ENCODE measurements at regions not wholly inside any gene's neighbourhood (a gene's known extent, or its start where the extent isn't known, plus 50 kb on each side); places are given as distances from the start of the nearest gene placed in this dataset.
"Not testable (repeated sequence)": the region's sequence is repeated elsewhere in the genome, so short reads cannot be mapped to it uniquely, and the experiment has no call there.

DNA sequence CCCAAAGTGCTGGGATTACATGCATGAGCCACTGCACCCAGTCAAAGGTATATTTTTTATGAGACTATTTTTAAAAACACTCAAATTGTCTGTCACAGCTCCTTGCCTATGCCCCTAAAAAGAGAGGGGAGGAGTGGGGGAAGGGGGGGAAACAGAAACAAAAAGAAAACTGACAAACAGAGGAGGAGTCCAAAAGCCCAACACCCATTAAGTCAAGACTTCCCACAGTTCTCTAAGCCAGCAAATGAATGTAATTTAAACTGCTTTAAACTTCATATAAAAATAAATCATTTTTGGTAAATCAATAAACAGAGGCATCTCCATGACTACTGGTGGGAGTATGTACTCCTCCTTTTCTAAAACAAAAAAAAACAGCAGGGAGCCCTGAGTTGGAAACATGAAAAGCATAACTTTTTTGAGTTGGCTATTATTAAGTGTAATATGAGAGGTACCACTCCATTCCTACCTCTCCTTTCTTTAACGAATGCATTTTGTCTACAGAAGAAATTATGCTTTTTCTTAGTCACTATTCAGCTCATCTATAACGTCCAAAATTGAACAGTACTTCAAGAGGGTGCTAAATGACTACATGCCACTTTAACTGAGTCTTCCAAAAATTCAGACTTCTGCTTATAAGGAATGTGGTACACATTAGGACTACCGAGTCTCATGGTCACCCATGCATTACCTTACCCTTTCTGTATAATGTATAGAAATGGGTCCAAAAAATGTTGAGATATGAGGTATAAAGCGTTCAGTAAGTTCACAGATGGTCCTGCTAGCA, 119.0 kb upstream of the PRSS16 start:
- TF ChIP-seq SPI1 (IDR thresholded peaks at IDR 0.05; ENCODE audit: low read depth, low read length) (no peak), POLR2AphosphoS5 (IDR thresholded peaks at IDR 0.05; ENCODE audit: low read depth, low read length) (no peak), POLR2A (IDR thresholded peaks at IDR 0.05; ENCODE audit: low read depth, low read length) (no peak), TAF1 (IDR thresholded peaks at IDR 0.05; ENCODE audit: low read depth, low read length) (no peak), POU2F2 (IDR thresholded peaks at IDR 0.05; ENCODE audit: low read depth, low read length) (no peak), PAX5 (IDR thresholded peaks at IDR 0.05; ENCODE audit: insufficient read depth, low read length, severe bottlenecking) (no peak)
- FAIRE-seq (peak; percentile 28), DNase-seq (ENCODE audit: insufficient read length, low spot score) (no peak)

DNA sequence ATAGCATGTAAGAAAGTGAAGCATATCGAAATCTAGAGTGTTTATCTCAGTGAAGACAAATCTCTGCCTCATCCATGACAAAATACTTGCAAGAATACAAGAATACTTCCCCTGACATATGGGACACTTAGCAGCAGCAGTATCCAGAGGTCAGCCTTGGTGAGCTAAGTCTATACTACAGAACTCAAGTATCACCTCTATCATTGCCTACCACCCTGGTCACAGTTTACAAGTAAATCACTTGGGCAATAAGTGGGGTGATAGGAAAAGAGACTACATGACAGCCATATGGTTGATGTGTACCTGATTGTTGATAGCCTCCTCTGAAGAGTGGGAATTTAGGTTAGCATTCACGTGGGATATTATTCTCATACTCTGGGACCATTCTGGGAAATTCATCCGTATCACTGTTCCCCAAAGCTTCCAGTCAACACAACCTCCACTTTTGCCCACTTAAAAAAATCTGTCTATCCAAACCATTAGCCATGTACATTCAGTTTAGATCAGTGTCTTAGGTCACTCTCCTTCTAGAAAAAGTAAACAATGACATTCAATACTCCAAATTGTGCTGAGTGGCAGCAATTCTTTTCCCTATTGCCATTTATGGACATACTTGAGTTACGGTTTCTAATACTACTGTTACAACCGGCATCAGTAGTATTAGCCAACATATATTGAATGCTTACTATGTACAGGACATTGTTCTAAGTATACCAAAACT, 118.2 kb upstream of the PRSS16 start:
- DNase-seq (ENCODE audit: insufficient read length, low spot score) (no peak), FAIRE-seq (peak; percentile 54)

DNA sequence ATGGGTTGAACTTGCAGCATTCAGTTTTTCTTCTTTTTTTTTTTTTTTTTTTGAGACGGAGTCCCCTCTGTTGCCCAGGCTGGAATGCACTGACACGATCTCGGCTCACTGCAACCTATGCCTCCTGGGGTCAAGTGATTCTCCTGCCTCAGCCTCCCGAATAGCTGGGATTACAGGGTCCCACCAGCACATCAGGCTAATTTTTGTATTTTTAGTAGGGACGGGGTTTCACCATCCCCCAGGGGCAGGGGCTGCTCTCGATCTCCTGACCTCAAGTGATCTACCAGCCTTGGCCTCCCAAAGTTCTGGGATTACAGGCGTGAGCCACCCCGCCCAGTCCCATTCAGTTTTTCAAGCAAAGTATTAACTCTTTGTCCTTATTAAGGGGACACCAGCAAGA, 117.6 kb upstream of the PRSS16 start:
- no peak for DNase-seq (ENCODE audit: insufficient read length, low spot score)
- no peak for FAIRE-seq
- TF ChIP-seq POLR2AphosphoS5 (IDR thresholded peaks at IDR 0.05; ENCODE audit: low read depth, low read length): no peak
- TF ChIP-seq POU2F2 (IDR thresholded peaks at IDR 0.05; ENCODE audit: low read depth, low read length): no peak

More for the DNA sequence above, 118.2 kb upstream of the PRSS16 start:
- TF ChIP-seq SPI1 (IDR thresholded peaks at IDR 0.05; ENCODE audit: low read depth, low read length): no peak
- no peak for TF ChIP-seq POLR2A (IDR thresholded peaks at IDR 0.05; ENCODE audit: low read depth, low read length)
- no peak for TF ChIP-seq PAX5 (IDR thresholded peaks at IDR 0.05; ENCODE audit: insufficient read depth, low read length, severe bottlenecking)
- no peak for TF ChIP-seq POU2F2 (IDR thresholded peaks at IDR 0.05; ENCODE audit: low read depth, low read length)
- TF ChIP-seq POLR2AphosphoS5 (IDR thresholded peaks at IDR 0.05; ENCODE audit: low read depth, low read length): no peak
- TF ChIP-seq TAF1 (IDR thresholded peaks at IDR 0.05; ENCODE audit: low read depth, low read length): no peak

DNA sequence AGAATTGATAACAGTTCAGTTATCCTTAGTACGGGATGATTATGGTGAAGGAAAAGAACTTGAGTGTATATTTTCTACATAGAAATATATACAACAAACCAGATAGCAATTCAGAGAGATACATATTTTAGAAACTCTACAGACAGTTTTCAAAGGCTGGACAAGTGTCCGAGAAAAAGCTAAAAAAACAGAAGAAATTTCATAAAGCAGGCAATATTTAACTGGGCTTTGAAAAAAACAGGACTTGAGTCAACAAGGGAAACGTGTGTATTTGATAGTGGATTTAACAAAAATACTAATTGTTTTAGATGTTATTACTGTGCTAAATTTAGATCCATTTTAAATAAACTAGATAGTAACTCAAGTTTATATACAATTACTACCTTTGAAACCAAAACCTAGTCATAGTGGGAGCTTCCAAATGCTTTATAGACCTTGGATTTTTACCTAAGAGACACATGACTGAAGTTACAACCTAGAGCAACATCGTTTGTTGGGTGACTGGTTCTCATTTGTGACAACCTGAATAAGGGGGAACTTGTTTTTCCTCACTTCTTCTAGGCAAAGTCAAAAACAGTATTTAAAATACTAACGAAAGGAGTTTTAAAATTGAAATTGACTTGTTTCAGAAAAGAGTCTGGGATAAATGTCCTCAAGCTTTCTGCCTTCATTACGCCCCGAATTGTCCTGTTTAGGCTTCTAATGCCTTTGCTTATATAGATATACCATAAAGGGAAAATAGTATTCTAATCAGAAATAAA, 116.7 kb upstream of the PRSS16 start:
- TF ChIP-seq SPI1 (IDR thresholded peaks at IDR 0.05; ENCODE audit: low read depth, low read length): no peak
- no peak for TF ChIP-seq POLR2AphosphoS5 (IDR thresholded peaks at IDR 0.05; ENCODE audit: low read depth, low read length)
- no peak for TF ChIP-seq PAX5 (IDR thresholded peaks at IDR 0.05; ENCODE audit: insufficient read depth, low read length, severe bottlenecking)
- no peak for TF ChIP-seq TAF1 (IDR thresholded peaks at IDR 0.05; ENCODE audit: low read depth, low read length)
- no peak for DNase-seq (ENCODE audit: insufficient read length, low spot score)
- FAIRE-seq: no peak

GRCh38 chr6:27132282-27132531, 115.3 kb upstream of the PRSS16 start:
- not testable (repeated sequence) for DNase-seq (ENCODE audit: insufficient read length, low spot score); FAIRE-seq
- TF ChIP-seq POLR2A (IDR thresholded peaks at IDR 0.05; ENCODE audit: low read depth, low read length): peak; percentile 92
- TF ChIP-seq POLR2AphosphoS5 (IDR thresholded peaks at IDR 0.05; ENCODE audit: low read depth, low read length): peak; percentile 91

DNA sequence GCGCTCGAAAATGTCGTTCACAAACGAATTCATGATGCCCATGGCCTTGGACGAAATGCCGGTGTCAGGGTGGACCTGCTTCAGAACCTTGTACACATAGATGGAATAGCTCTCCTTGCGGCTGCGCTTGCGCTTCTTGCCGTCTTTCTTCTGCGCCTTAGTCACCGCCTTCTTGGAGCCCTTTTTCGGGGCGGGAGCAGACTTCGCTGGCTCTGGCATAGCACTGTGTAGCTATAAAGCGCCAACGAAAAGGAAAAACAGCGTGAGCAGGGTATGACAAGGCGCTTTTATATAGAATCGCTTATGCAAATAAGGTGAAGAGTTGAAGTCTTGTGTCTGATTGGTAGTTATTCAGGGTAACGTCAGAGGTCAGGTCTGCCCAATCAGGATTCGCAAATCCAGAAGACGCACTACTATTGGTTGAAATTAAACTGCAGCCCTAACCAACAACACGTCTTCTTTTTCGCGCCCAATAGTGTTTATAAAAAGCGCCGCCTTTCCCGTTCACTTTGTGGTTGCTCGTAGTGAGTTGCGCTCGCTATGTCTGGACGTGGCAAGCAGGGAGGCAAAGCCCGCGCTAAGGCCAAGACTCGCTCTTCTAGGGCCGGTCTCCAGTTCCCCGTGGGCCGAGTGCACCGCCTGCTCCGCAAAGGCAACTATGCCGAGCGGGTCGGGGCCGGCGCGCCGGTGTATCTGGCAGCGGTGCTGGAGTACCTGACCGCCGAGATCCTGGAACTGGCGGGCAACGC, 114.8 kb upstream of the PRSS16 start:
- DNase-seq (ENCODE audit: insufficient read length, low spot score) (peak; percentile 55), FAIRE-seq (peak; percentile 91)
- TF ChIP-seq TAF1 (IDR thresholded peaks at IDR 0.05; ENCODE audit: low read depth, low read length) (peak; percentile 85), POU2F2 (IDR thresholded peaks at IDR 0.05; ENCODE audit: low read depth, low read length) (peak; percentile 96), PAX5 (IDR thresholded peaks at IDR 0.05; ENCODE audit: insufficient read depth, low read length, severe bottlenecking) (no peak), POLR2AphosphoS5 (IDR thresholded peaks at IDR 0.05; ENCODE audit: low read depth, low read length) (peak; percentile 93), SPI1 (IDR thresholded peaks at IDR 0.05; ENCODE audit: low read depth, low read length) (no peak), POLR2A (IDR thresholded peaks at IDR 0.05; ENCODE audit: low read depth, low read length) (peak; percentile 95)

DNA sequence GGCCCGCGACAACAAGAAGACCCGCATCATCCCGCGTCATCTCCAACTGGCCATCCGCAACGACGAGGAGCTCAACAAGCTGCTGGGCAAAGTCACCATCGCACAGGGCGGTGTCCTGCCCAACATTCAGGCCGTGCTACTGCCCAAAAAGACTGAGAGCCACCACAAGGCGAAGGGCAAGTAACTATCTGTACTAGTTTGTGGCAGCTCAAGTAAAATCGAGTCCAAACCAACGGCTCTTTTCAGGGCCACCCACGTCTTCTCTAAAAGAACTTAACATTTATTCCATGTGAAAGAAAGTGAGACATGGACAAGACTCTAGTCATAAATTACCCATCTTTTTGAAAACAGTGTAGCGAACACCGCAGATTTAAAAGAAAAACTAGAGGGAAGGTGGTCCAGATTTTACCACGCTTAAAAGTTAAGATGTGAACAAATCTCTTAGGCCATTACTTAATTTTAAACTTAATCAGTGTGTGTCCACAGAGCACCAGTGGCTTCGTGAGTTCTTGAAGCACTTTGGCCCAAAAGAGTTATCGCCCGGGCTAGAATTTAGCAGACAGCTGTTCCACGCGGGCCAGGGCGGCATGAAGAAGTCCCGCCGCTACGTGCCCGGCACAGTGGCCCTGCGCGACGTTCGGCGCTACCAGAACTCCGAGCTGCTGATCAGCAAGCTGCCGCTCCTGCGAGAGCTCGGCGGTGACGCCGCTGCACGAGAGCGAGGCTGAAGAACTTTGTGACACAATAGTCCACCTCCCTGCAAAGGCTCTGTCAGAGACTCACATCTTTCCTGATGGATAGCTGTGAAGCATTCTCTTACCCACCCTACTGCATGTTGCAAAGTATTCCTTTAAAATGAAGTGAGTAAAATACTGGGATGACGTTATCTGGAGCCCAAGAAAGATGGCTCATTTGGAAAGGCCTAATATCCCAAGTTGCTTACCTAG, 113.9 kb upstream of the PRSS16 start:
- FAIRE-seq: peak; percentile 80
- 0 out of 2 replicates have a peak, but pooled peaks have one; percentile 28 for TF ChIP-seq POU2F2 (IDR thresholded peaks at IDR 0.05; ENCODE audit: low read depth, low read length)
- TF ChIP-seq TAF1 (IDR thresholded peaks at IDR 0.05; ENCODE audit: low read depth, low read length): peak; percentile 60
- no peak for TF ChIP-seq SPI1 (IDR thresholded peaks at IDR 0.05; ENCODE audit: low read depth, low read length)
- TF ChIP-seq PAX5 (IDR thresholded peaks at IDR 0.05; ENCODE audit: insufficient read depth, low read length, severe bottlenecking): no peak
- peak; percentile 88 for TF ChIP-seq POLR2A (IDR thresholded peaks at IDR 0.05; ENCODE audit: low read depth, low read length)
- TF ChIP-seq POLR2AphosphoS5 (IDR thresholded peaks at IDR 0.05; ENCODE audit: low read depth, low read length): peak; percentile 84
- no peak for DNase-seq (ENCODE audit: insufficient read length, low spot score)

GRCh38 chr6:27135087-27135657, 112.3 kb upstream of the PRSS16 start:
- TF ChIP-seq TAF1 (IDR thresholded peaks at IDR 0.05; ENCODE audit: low read depth, low read length): no peak
- TF ChIP-seq POLR2AphosphoS5 (IDR thresholded peaks at IDR 0.05; ENCODE audit: low read depth, low read length): no peak
- no peak for TF ChIP-seq POLR2A (IDR thresholded peaks at IDR 0.05; ENCODE audit: low read depth, low read length)
- TF ChIP-seq POU2F2 (IDR thresholded peaks at IDR 0.05; ENCODE audit: low read depth, low read length): no peak
- no peak for TF ChIP-seq SPI1 (IDR thresholded peaks at IDR 0.05; ENCODE audit: low read depth, low read length)
- no peak for TF ChIP-seq PAX5 (IDR thresholded peaks at IDR 0.05; ENCODE audit: insufficient read depth, low read length, severe bottlenecking)
- FAIRE-seq (no peak), DNase-seq (ENCODE audit: insufficient read length, low spot score) (no peak)

Data from GM12891 (cell line).